ENCODE measurements at regions not wholly inside any gene's neighbourhood (a gene's known extent, or its start where the extent isn't known, plus 50 kb on each side); places are given as distances from the start of the nearest gene placed in this dataset.

DNA sequence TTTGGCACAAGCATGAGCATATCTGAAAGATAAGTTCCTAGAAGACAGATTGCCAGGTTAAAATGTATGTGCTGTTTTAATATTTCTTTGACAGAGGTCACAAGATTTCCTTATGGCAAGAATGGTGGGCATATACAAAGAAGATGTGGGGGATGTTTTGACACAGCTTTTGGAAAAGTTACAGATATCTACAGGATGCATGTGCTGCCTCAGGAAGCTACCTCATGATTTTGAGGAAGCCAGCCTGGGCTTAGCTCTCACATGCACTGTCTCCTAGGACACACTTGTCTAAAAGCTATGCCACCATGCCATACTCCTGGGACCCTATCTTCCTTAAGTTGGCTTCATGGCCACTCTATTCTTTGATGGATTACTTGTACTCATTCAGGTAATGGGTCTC lies 99.9 kb downstream of the C1orf94 start:
- CTCF ChIA-PET = interaction anchor here (0.7 to 0.9 kb wide), 2 partner anchors 10 to 163 kb away, joined by 3 to 4 read pairs; no protein-coding TSS in a partner anchor
- H3K36me3 ChIP-seq (ENCODE audit: control insufficient read depth in 2 of 2, insufficient read depth in 1 of 2, low read length in 2 of 2) = no peaks in the 10 kb centered on the region
- POLR2A ChIA-PET = no interaction called here
- TF ChIP-seq, protein P1, sequence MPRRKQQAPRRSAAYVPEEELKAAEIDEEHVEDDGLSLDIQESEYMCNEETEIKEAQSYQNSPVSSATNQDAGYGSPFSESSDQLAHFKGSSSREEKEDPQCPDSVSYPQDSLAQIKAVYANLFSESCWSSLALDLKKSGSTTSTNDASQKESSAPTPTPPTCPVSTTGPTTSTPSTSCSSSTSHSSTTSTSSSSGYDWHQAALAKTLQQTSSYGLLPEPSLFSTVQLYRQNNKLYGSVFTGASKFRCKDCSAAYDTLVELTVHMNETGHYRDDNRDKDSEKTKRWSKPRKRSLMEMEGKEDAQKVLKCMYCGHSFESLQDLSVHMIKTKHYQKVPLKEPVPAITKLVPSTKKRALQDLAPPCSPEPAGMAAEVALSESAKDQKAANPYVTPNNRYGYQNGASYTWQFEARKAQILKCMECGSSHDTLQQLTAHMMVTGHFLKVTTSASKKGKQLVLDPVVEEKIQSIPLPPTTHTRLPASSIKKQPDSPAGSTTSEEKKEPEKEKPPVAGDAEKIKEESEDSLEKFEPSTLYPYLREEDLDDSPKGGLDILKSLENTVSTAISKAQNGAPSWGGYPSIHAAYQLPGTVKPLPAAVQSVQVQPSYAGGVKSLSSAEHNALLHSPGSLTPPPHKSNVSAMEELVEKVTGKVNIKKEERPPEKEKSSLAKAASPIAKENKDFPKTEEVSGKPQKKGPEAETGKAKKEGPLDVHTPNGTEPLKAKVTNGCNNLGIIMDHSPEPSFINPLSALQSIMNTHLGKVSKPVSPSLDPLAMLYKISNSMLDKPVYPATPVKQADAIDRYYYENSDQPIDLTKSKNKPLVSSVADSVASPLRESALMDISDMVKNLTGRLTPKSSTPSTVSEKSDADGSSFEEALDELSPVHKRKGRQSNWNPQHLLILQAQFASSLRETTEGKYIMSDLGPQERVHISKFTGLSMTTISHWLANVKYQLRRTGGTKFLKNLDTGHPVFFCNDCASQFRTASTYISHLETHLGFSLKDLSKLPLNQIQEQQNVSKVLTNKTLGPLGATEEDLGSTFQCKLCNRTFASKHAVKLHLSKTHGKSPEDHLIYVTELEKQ (tag by site-specific recombination; IDR thresholded peaks at IDR 0.05; ENCODE audit: borderline replicate concordance) = no peak
- no peak for TF ChIP-seq ZNF311 (tag by site-specific recombination; IDR thresholded peaks at IDR 0.05; ENCODE audit: borderline replicate concordance)
- TF ChIP-seq, protein P2, sequence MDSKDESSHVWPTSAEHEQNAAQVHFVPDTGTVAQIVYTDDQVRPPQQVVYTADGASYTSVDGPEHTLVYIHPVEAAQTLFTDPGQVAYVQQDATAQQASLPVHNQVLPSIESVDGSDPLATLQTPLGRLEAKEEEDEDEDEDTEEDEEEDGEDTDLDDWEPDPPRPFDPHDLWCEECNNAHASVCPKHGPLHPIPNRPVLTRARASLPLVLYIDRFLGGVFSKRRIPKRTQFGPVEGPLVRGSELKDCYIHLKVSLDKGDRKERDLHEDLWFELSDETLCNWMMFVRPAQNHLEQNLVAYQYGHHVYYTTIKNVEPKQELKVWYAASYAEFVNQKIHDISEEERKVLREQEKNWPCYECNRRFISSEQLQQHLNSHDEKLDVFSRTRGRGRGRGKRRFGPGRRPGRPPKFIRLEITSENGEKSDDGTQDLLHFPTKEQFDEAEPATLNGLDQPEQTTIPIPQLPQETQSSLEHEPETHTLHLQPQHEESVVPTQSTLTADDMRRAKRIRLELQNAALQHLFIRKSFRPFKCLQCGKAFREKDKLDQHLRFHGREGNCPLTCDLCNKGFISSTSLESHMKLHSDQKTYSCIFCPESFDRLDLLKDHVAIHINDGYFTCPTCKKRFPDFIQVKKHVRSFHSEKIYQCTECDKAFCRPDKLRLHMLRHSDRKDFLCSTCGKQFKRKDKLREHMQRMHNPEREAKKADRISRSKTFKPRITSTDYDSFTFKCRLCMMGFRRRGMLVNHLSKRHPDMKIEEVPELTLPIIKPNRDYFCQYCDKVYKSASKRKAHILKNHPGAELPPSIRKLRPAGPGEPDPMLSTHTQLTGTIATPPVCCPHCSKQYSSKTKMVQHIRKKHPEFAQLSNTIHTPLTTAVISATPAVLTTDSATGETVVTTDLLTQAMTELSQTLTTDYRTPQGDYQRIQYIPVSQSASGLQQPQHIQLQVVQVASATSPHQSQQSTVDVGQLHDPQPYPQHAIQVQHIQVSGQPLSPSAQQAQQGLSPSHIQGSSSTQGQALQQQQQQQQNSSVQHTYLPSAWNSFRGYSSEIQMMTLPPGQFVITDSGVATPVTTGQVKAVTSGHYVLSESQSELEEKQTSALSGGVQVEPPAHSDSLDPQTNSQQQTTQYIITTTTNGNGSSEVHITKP (tag by site-specific recombination; IDR thresholded peaks at IDR 0.05) = no peak
- no peak for TF ChIP-seq IKZF3 (tag by site-specific recombination; IDR thresholded peaks at IDR 0.05)
- TF ChIP-seq ZNF114 (tag by site-specific recombination; IDR thresholded peaks at IDR 0.05) = no peak
- TF ChIP-seq SP3 (tag by site-specific recombination; IDR thresholded peaks at IDR 0.05) = no peak
- TF ChIP-seq ZNF843 (tag by site-specific recombination; IDR thresholded peaks at IDR 0.05) = no peak
- no peak for TF ChIP-seq YY1 (tag by site-specific recombination; IDR thresholded peaks at IDR 0.05)
- TF ChIP-seq ZXDB (tag by site-specific recombination; IDR thresholded peaks at IDR 0.05) = no peak
- TF ChIP-seq BCL11A (tag by site-specific recombination; IDR thresholded peaks at IDR 0.05; ENCODE audit: low read depth) = no peak
- TF ChIP-seq ZNF391 (tag by site-specific recombination; IDR thresholded peaks at IDR 0.05; ENCODE audit: borderline replicate concordance, low read depth) = no peak
- no peak for TF ChIP-seq KLF9 (tag by site-specific recombination; IDR thresholded peaks at IDR 0.05; ENCODE audit: low read depth)
- no peak for TF ChIP-seq ZBTB8A (tag by site-specific recombination; IDR thresholded peaks at IDR 0.05)
- no peak for TF ChIP-seq OVOL3 (tag by site-specific recombination; IDR thresholded peaks at IDR 0.05)
- TF ChIP-seq ZNF175 (tag by site-specific recombination; IDR thresholded peaks at IDR 0.05) = no peak
- H3K4me3 ChIP-seq (ENCODE audit: low read depth, low read length) = no peak overlapping the region
- no peak overlapping the region for H3K27ac ChIP-seq (ENCODE audit: extremely low read depth, low read depth, low read length)
- H3K4me1 ChIP-seq (ENCODE audit: control insufficient read depth, insufficient read depth, low read length) = no peaks in the 10 kb centered on the region
- no peaks in the 10 kb centered on the region for H3K9me3 ChIP-seq (ENCODE audit: control insufficient read depth, insufficient read depth, low read depth, low read length)

DNA sequence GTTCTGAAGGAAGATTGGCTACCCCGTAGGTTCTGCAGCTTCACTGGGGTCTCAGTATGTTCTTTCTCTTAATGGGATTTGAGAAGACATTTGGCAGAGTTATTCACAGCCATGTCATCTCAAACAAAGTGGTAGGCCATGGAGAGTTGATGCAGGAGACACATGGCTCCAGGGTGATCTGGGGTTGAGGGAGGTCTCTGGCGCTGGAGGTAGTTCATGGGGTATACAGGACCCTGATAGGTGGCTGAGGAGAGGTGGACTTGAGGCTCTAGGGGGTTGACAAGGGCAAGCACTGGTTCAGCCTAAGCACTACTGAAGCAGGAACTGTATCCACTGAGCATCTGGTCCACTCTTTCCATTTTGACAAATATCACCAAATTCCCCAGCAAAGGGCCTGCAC lies 100.4 kb downstream of the C1orf94 start:
- Histone ChIP-seq H3K27ac (ENCODE audit: extremely low read depth, low read depth, low read length) (no peak overlapping the region), H3K4me1 (ENCODE audit: control insufficient read depth, insufficient read depth, low read length) (no peaks in the 10 kb centered on the region), H3K36me3 (ENCODE audit: control insufficient read depth in 2 of 2, insufficient read depth in 1 of 2, low read length in 2 of 2) (no peaks in the 10 kb centered on the region), H3K9me3 (ENCODE audit: control insufficient read depth, insufficient read depth, low read depth, low read length) (no peaks in the 10 kb centered on the region), H3K4me3 (ENCODE audit: low read depth, low read length) (no peak overlapping the region)
- POLR2A ChIA-PET = no interaction called here
- TF ChIP-seq ZNF473 (tag by site-specific recombination; IDR thresholded peaks at IDR 0.05) (no peak), ZNF214 (tag by site-specific recombination; IDR thresholded peaks at IDR 0.05; ENCODE audit: borderline replicate concordance) (no peak), ZNF777 (tag by site-specific recombination; IDR thresholded peaks at IDR 0.05; ENCODE audit: borderline replicate concordance) (no peak), ZNF830 (tag by site-specific recombination; IDR thresholded peaks at IDR 0.05; ENCODE audit: low read depth) (no peak)
- CTCF ChIA-PET = interaction anchor here (0.7 to 0.9 kb wide), 2 partner anchors 11 to 80 kb away, joined by 4 read pairs; no protein-coding TSS in a partner anchor
